ENCODE measurements at regions not wholly inside any gene's neighbourhood (a gene's known extent, or its start where the extent isn't known, plus 50 kb on each side); places are given as distances from the start of the nearest gene placed in this dataset.
"Not testable (repeated sequence)": the region's sequence is repeated elsewhere in the genome, so short reads cannot be mapped to it uniquely, and the experiment has no call there.

GRCh38 chr18:42378854-42379253 is 423.8 kb downstream of the PIK3C3 start:
- POLR2A ChIA-PET; H3K36me3 Mint-ChIP-seq (ENCODE audit: low read depth); CTCF ChIA-PET: not testable (repeated sequence)

GRCh38 chr18:42381236-42381635 is 426.2 kb downstream of the PIK3C3 start:
- H3K36me3 Mint-ChIP-seq (ENCODE audit: low read depth); H3K27ac Mint-ChIP-seq; H3K27me3 Mint-ChIP-seq; H3K4me1 Mint-ChIP-seq; DNase-seq; POLR2A ChIA-PET; H3K4me3 Mint-ChIP-seq; H3K9me3 Mint-ChIP-seq: not testable (repeated sequence)
- CTCF ChIA-PET = interaction anchor here (0.6 to 1.1 kb wide), 2 partner anchors 15 to 48 kb away, joined by 3 read pairs; no protein-coding TSS in a partner anchor

More at GRCh38 chr18:42378854-42379253, 423.8 kb downstream of the PIK3C3 start:
- H3K9me3 Mint-ChIP-seq, H3K4me3 Mint-ChIP-seq, H3K27ac Mint-ChIP-seq, H3K4me1 Mint-ChIP-seq, H3K27me3 Mint-ChIP-seq, DNase-seq: not testable (repeated sequence)

- Mint-ChIP-seq H3K4me1 (no peaks in the 10 kb centered on the region), H3K9me3 (no peaks in the 10 kb centered on the region), H3K27me3 (no peaks in the 10 kb centered on the region), H3K27ac (no peak overlapping the region), H3K4me3 (no peak overlapping the region), H3K36me3 (ENCODE audit: low read depth) (no peaks in the 10 kb centered on the region)
- POLR2A ChIA-PET = no interaction called here
- CTCF ChIA-PET = no interaction called here
- no peak for DNase-seq
Measured at GRCh38 chr18:42392416-42392815, 437.4 kb downstream of the PIK3C3 start.

GRCh38 chr18:42392926-42393325 is 437.9 kb downstream of the PIK3C3 start:
- Mint-ChIP-seq H3K27me3 (no peaks in the 10 kb centered on the region), H3K27ac (no peak overlapping the region), H3K4me3 (no peak overlapping the region), H3K36me3 (ENCODE audit: low read depth) (no peaks in the 10 kb centered on the region), H3K4me1 (no peaks in the 10 kb centered on the region), H3K9me3 (no peaks in the 10 kb centered on the region)
- no peak for DNase-seq
- ChIA-PET POLR2A (no interaction called here), CTCF (no interaction called here)

- Mint-ChIP-seq H3K4me1 (no peaks in the 10 kb centered on the region), H3K4me3 (no peak overlapping the region), H3K27me3 (no peaks in the 10 kb centered on the region), H3K36me3 (ENCODE audit: low read depth) (no peaks in the 10 kb centered on the region), H3K27ac (no peak overlapping the region), H3K9me3 (no peaks in the 10 kb centered on the region)
- DNase-seq = no peak
- ChIA-PET CTCF (no interaction called here), POLR2A (no interaction called here)
Measured at GRCh38 chr18:42394238-42394637, 439.2 kb downstream of the PIK3C3 start.

GRCh38 chr18:42401131-42401673 is 446.2 kb downstream of the PIK3C3 start:
- Mint-ChIP-seq H3K27ac (no peak overlapping the region), H3K9me3 (no peaks in the 10 kb centered on the region), H3K4me1 (no peaks in the 10 kb centered on the region), H3K4me3 (no peak overlapping the region), H3K27me3 (no peaks in the 10 kb centered on the region), H3K36me3 (ENCODE audit: low read depth) (no peaks in the 10 kb centered on the region)
- ChIA-PET POLR2A (no interaction called here), CTCF (no interaction called here)
- no peak for DNase-seq

- peaks cover under 1% of the 10 kb centered on the region for H3K9me3 Mint-ChIP-seq
- ChIA-PET CTCF (no interaction called here), POLR2A (no interaction called here)
- no peaks in the 10 kb centered on the region for H3K36me3 Mint-ChIP-seq (ENCODE audit: low read depth)
- no peaks in the 10 kb centered on the region for H3K27me3 Mint-ChIP-seq
- no peak overlapping the region for H3K4me3 Mint-ChIP-seq
- H3K4me1 Mint-ChIP-seq = no peaks in the 10 kb centered on the region
- no peak for DNase-seq
- H3K27ac Mint-ChIP-seq = no peak overlapping the region
Measured at GRCh38 chr18:42404151-42404550, 449.1 kb downstream of the PIK3C3 start.

- CTCF ChIA-PET = no interaction called here
- Mint-ChIP-seq H3K4me1 (no peaks in the 10 kb centered on the region), H3K36me3 (ENCODE audit: low read depth) (no peaks in the 10 kb centered on the region), H3K27me3 (no peaks in the 10 kb centered on the region), H3K4me3 (no peak overlapping the region), H3K27ac (no peak overlapping the region), H3K9me3 (peaks cover 5% of the 10 kb centered on the region)
- POLR2A ChIA-PET = no interaction called here
- DNase-seq = no peak
Measured at GRCh38 chr18:42409005-42409404, 454.0 kb downstream of the PIK3C3 start.

GRCh38 chr18:42412281-42412680 is 457.2 kb downstream of the PIK3C3 start:
- Mint-ChIP-seq H3K36me3 (ENCODE audit: low read depth) (no peaks in the 10 kb centered on the region), H3K4me3 (no peak overlapping the region), H3K27me3 (no peaks in the 10 kb centered on the region), H3K27ac (no peak overlapping the region), H3K4me1 (no peaks in the 10 kb centered on the region), H3K9me3 (peaks cover 5% of the 10 kb centered on the region)
- CTCF ChIA-PET = no interaction called here
- POLR2A ChIA-PET = no interaction called here
- DNase-seq = no peak

GRCh38 chr18:42412896-42413295 is 457.9 kb downstream of the PIK3C3 start:
- DNase-seq = no peak
- Mint-ChIP-seq H3K36me3 (ENCODE audit: low read depth) (no peaks in the 10 kb centered on the region), H3K27ac (no peak overlapping the region), H3K4me1 (no peaks in the 10 kb centered on the region), H3K4me3 (no peak overlapping the region), H3K9me3 (peaks cover 5% of the 10 kb centered on the region), H3K27me3 (no peaks in the 10 kb centered on the region)
- POLR2A ChIA-PET = no interaction called here
- CTCF ChIA-PET = no interaction called here

- no peaks in the 10 kb centered on the region for H3K27me3 Mint-ChIP-seq
- CTCF ChIA-PET = no interaction called here
- H3K9me3 Mint-ChIP-seq = peaks cover 5% of the 10 kb centered on the region
- H3K4me3 Mint-ChIP-seq = no peak overlapping the region
- no peak for DNase-seq
- POLR2A ChIA-PET = no interaction called here
- H3K27ac Mint-ChIP-seq = no peak overlapping the region
- no peaks in the 10 kb centered on the region for H3K4me1 Mint-ChIP-seq
- no peaks in the 10 kb centered on the region for H3K36me3 Mint-ChIP-seq (ENCODE audit: low read depth)
Measured at GRCh38 chr18:42413870-42414269, 458.8 kb downstream of the PIK3C3 start.

- ChIA-PET CTCF (no interaction called here), POLR2A (no interaction called here)
- H3K27ac Mint-ChIP-seq = no peak overlapping the region
Measured at GRCh38 chr18:42414756-42415454, 459.9 kb downstream of the PIK3C3 start.

GRCh38 chr18:42417189-42417588 is 462.2 kb downstream of the PIK3C3 start:
- H3K27me3 Mint-ChIP-seq = no peaks in the 10 kb centered on the region
- POLR2A ChIA-PET = no interaction called here
- CTCF ChIA-PET = no interaction called here
- peaks cover 2% of the 10 kb centered on the region for H3K9me3 Mint-ChIP-seq
- DNase-seq = no peak
- no peak overlapping the region for H3K27ac Mint-ChIP-seq
- no peak overlapping the region for H3K4me3 Mint-ChIP-seq
- no peaks in the 10 kb centered on the region for H3K36me3 Mint-ChIP-seq (ENCODE audit: low read depth)
- H3K4me1 Mint-ChIP-seq = no peaks in the 10 kb centered on the region

More at GRCh38 chr18:42414756-42415454, 459.9 kb downstream of the PIK3C3 start:
- H3K36me3 Mint-ChIP-seq (ENCODE audit: low read depth) = no peaks in the 10 kb centered on the region
- H3K4me1 Mint-ChIP-seq = no peaks in the 10 kb centered on the region
- no peak overlapping the region for H3K4me3 Mint-ChIP-seq
- DNase-seq = no peak
- no peaks in the 10 kb centered on the region for H3K27me3 Mint-ChIP-seq
- H3K9me3 Mint-ChIP-seq = peaks cover 2% of the 10 kb centered on the region

- ChIA-PET CTCF (no interaction called here), POLR2A (no interaction called here)
- Mint-ChIP-seq H3K27ac (no peak overlapping the region), H3K27me3 (no peaks in the 10 kb centered on the region), H3K9me3 (no peaks in the 10 kb centered on the region), H3K36me3 (ENCODE audit: low read depth) (no peaks in the 10 kb centered on the region), H3K4me1 (no peaks in the 10 kb centered on the region), H3K4me3 (no peak overlapping the region)
- DNase-seq = no peak
Measured at GRCh38 chr18:42418121-42418520, 463.1 kb downstream of the PIK3C3 start.
